HL-60 (cell line): ENCODE measurements at regions not wholly inside any gene's neighbourhood (a gene's known extent, or its start where the extent isn't known, plus 50 kb on each side); places are given as distances from the start of the nearest gene placed in this dataset.
"Not testable (repeated sequence)": the region's sequence is repeated elsewhere in the genome, so short reads cannot be mapped to it uniquely, and the experiment has no call there.

Experiments used
- DNase-seq, 2 experiments: peaks; one replicate each; pipeline ENCODE4 v3.0.0-alpha.2; 2010 to 2020; ENCODE audit warnings: low read depth in 1 of 2, low spot score in 1 of 2
- H3K27ac ChIP-seq: fragments of 250-450 bp; sonication (Bioruptor Pico); replicated peaks from 2 replicates; pipeline ENCODE4 v1.5.1; 2020; ENCODE audit warnings: mild to moderate bottlenecking, moderate library complexity
- H3K27me3 ChIP-seq: fragments of 250-450 bp; sonication (Bioruptor Pico); 2 replicates; pipeline ENCODE4 v1.5.1; 2021; ENCODE audit warnings: mild to moderate bottlenecking, moderate library complexity; ENCODE audit not compliant: insufficient read depth, poor library complexity, severe bottlenecking
- H3K4me3 ChIP-seq: replicated peaks from 2 replicates; pipeline ENCODE4 v1.5.1; 2011; ENCODE audit warnings: mild to moderate bottlenecking, control low read depth, low read length; ENCODE audit not compliant: insufficient read depth
- CTCF ChIP-seq: IDR thresholded peaks from one replicate; pipeline ENCODE4 v1.5.1; 2011; ENCODE audit warnings: low read length, control low read depth, inconsistent platforms; ENCODE audit not compliant: insufficient read depth
- GABPA ChIP-seq: IDR thresholded peaks from 2 replicates; pipeline ENCODE4 v1.6.1; 2012; ENCODE audit warnings: low read depth
- POLR2AphosphoS5 ChIP-seq: IDR thresholded peaks from 2 replicates; pipeline ENCODE4 v1.6.1; 2012; ENCODE audit warnings: low read depth
- SPI1 ChIP-seq: IDR thresholded peaks from 2 replicates; pipeline ENCODE4 v1.6.1; 2012; ENCODE audit warnings: low read depth, mild to moderate bottlenecking, borderline replicate concordance
- TF ChIP-seq, protein P1 (sequence below): IDR thresholded peaks from 2 replicates; pipeline ENCODE4 v1.6.1; 2012; ENCODE audit warnings: low read depth; ENCODE audit not compliant: insufficient replicate concordance

- no peak for DNase-seq
- Histone ChIP-seq H3K27me3 (no peaks in the 10 kb centered on the region), H3K27ac (no peak overlapping the region), H3K4me3 (no peak overlapping the region)
- TF ChIP-seq GABPA, result no peak
- no peak for TF ChIP-seq CTCF
- TF ChIP-seq, protein P1, sequence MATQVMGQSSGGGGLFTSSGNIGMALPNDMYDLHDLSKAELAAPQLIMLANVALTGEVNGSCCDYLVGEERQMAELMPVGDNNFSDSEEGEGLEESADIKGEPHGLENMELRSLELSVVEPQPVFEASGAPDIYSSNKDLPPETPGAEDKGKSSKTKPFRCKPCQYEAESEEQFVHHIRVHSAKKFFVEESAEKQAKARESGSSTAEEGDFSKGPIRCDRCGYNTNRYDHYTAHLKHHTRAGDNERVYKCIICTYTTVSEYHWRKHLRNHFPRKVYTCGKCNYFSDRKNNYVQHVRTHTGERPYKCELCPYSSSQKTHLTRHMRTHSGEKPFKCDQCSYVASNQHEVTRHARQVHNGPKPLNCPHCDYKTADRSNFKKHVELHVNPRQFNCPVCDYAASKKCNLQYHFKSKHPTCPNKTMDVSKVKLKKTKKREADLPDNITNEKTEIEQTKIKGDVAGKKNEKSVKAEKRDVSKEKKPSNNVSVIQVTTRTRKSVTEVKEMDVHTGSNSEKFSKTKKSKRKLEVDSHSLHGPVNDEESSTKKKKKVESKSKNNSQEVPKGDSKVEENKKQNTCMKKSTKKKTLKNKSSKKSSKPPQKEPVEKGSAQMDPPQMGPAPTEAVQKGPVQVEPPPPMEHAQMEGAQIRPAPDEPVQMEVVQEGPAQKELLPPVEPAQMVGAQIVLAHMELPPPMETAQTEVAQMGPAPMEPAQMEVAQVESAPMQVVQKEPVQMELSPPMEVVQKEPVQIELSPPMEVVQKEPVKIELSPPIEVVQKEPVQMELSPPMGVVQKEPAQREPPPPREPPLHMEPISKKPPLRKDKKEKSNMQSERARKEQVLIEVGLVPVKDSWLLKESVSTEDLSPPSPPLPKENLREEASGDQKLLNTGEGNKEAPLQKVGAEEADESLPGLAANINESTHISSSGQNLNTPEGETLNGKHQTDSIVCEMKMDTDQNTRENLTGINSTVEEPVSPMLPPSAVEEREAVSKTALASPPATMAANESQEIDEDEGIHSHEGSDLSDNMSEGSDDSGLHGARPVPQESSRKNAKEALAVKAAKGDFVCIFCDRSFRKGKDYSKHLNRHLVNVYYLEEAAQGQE, result no peak
- no peak for TF ChIP-seq SPI1
- TF ChIP-seq POLR2AphosphoS5, result no peak
Observed at GRCh38 chr6:127403636-127404035, 55.6 kb downstream of the KIAA0408 start.

- Histone ChIP-seq H3K27ac (no peak overlapping the region), H3K27me3 (no peaks in the 10 kb centered on the region), H3K4me3 (no peak overlapping the region)
- TF ChIP-seq CTCF (no peak), POLR2AphosphoS5 (no peak), GABPA (no peak), SPI1 (no peak)
- TF ChIP-seq, protein P1, result no peak
- no peak for DNase-seq
Observed at GRCh38 chr6:127402890-127403617, 56.1 kb downstream of the KIAA0408 start.

DNA sequence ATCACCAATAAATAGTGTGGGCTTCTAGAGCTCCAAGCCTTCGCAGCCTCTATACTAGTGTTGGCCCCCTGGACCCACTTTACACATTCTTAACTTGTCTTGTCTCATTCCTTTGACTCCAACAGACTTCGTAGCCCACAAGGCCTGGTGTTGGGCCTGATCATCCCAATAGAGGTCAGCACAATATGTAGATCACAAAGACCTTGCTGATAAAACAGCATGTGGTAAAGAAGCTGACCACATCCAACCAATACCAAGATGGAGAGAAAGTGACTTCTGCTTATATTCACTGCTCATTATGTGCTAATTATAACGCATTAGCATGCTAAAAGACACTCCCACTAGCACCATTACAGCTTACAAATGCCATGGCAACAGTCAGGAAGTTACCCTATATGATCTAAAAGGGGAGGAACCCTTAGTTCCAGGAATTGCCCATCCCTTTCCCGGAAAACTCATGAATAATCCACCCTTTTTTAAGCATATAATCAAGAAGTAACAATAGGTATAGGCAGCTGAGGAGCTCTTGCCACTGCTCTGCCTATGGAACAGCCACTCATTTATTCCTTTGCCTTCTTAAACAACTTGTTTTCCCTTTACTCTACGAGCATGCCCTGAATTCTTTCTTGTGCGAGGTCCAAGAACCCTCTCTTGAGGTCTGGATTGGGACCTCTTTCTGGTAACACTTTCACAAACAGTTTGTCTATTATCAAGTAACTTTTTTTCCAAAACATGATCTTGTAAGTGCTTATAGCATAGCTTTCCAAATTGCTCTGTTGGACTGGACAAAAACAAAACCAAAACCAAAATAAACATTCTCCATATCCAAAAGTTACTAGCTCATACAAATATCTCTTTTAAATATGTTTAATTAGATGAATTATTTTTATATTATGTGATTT, 54.6 kb upstream of the ECHDC1 start:
- H3K4me3 ChIP-seq, result no peak overlapping the region
- no peak for TF ChIP-seq SPI1
- no peak for TF ChIP-seq POLR2AphosphoS5
- TF ChIP-seq, protein P1, result no peak
- no peak for TF ChIP-seq CTCF
- TF ChIP-seq GABPA, result no peak
- no peaks in the 10 kb centered on the region for H3K27me3 ChIP-seq
- H3K27ac ChIP-seq, result no peak overlapping the region
- DNase-seq, result no peak

DNA sequence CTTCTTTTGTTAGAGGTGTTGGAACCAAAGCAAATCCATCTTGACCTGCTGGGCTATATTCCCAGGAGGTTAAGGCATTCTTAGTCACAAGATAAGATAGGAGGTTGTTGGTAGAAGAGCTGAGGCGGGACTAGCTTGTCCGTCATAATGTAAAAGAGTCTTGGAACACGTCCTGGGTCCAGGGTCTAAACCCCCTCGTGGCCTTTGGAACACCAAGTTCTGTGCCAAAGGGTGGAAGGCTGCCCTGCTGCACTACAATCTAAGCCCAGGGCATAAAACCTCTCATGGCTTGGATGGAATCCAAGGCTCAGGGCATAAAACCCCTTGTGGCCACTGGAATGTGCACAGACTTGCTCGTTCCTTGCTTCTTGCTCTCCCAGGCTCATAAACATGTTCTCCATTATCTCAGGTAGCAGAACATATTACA, 53.8 kb upstream of the ECHDC1 start:
- not testable (repeated sequence) for DNase-seq, H3K4me3 ChIP-seq, H3K27me3 ChIP-seq, H3K27ac ChIP-seq
